ENCODE measurements at regions not wholly inside any gene's neighbourhood (a gene's known extent, or its start where the extent isn't known, plus 50 kb on each side); places are given as distances from the start of the nearest gene placed in this dataset.

DNA sequence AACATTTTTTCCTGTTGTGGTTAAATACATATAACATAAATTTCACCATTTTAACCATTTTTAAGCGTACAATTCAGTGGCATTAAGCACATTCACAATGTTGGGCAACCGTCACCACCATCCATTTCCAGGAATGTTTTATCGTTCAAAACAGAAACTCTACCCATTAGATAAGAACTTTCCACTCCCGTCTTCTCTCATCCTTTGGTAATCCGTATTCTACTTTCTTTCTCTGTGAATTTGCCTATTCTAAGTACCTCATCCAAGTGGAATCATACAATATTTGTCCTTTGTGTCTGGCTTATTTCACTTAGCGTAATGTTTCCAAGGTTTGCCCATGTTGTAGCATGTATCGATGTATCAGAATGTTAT lies 336.0 kb downstream of the RRAGC start:
- Histone ChIP-seq H3K4me1 (peaks cover 3 to 15% (median 4%) of the 10 kb centered on the region in 3 donors), H3K27me3 (peaks cover 0 to 12% (median 0%) of the 10 kb centered on the region in 4 donors), H3K4me3 (no peak overlapping the region), H3K9me3 (no peaks in the 10 kb centered on the region), H3K36me3 (no peaks in the 10 kb centered on the region), H3K27ac (no peak overlapping the region)
- 91 to 92% methylated on average over 7 of the region's 7 CpGs for WGBS, 2 donors
- intact Hi-C loops (cut with DNase I) = no loop called here
- DNase-seq = no peak
- TF ChIP-seq POLR2A (IDR thresholded peaks at IDR 0.05) (no peak), CTCF (IDR thresholded peaks at IDR 0.05) (no peak)

GRCh38 chr1:38522915-38523567 lies 336.5 kb downstream of the RRAGC start:
- peaks cover 3 to 15% (median 4%) of the 10 kb centered on the region in 3 donors for H3K4me1 ChIP-seq
- no peak for DNase-seq
- WGBS, 2 donors = 81 to 82% methylated on average over 10 of the region's 10 CpGs
- intact Hi-C loops (cut with DNase I) = no loop called here
- no peaks in the 10 kb centered on the region for H3K9me3 ChIP-seq
- no peak overlapping the region for H3K27ac ChIP-seq
- TF ChIP-seq POLR2A (IDR thresholded peaks at IDR 0.05) (no peak), CTCF (IDR thresholded peaks at IDR 0.05) (no peak)
- H3K27me3 ChIP-seq = peaks cover 0 to 12% (median 0%) of the 10 kb centered on the region in 4 donors
- no peaks in the 10 kb centered on the region for H3K36me3 ChIP-seq
- no peak overlapping the region for H3K4me3 ChIP-seq

DNA sequence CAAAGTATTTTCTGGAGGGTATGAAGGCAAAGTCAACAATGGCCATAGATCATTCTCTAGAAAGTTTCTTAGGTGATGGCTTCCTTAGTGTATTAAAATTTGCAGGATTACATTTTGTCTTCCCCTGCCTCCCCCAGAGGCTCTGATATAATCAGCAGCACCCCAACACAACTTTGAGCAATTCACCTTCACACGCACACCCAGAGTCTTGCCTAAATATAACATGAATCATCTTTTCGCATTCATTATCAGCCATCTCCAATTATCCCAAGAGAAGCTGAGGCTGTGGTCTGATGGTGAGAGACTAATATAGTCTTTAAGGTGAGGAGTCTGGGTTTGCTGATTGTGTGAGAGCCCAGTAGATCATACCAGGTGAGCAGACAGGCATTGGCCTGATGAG lies 343.0 kb downstream of the RRAGC start:
- DNase-seq = no peak
- no peak overlapping the region for H3K4me3 ChIP-seq
- no peaks in the 10 kb centered on the region for H3K9me3 ChIP-seq
- peaks cover 2 to 55% (median 7%) of the 10 kb centered on the region in 3 donors for H3K4me1 ChIP-seq
- no peak overlapping the region for H3K27ac ChIP-seq
- WGBS, 2 donors = 53 to 72% methylated on average over 2 of the region's 2 CpGs
- TF ChIP-seq CTCF (IDR thresholded peaks at IDR 0.05) (no peak), POLR2A (IDR thresholded peaks at IDR 0.05) (no peak)
- intact Hi-C loops (cut with DNase I) = no loop called here
- H3K36me3 ChIP-seq = no peaks in the 10 kb centered on the region
- H3K27me3 ChIP-seq = no peaks in the 10 kb centered on the region

DNA sequence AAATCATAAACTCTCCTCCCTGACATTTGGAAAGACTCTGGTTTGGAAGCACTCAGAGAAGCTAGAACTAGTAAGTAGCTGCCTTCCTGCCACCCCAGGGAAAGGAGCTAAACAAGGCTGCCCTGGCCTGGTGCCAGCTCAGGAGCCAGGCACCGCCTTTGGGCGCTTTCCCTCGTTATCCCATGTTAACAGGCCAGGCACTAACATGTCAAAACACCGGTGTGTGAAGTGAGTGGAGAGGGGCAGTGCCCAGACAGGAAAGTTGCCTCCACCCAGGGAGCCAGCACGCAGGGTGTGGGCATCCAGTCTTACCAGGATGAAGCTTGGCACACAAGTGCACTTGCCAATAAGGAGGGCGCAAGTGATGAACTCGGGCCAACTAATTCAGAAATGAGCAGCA lies 346.8 kb downstream of the RRAGC start:
- Histone ChIP-seq H3K27ac (peak overlapping the region; percentile 5 to 69 (median 64)), H3K27me3 (peaks cover 0 to 12% (median 0%) of the 10 kb centered on the region in 4 donors), H3K4me3 (no peak overlapping the region), H3K9me3 (no peaks in the 10 kb centered on the region), H3K36me3 (no peaks in the 10 kb centered on the region), H3K4me1 (peaks cover 2 to 70% (median 7%) of the 10 kb centered on the region in 3 donors)
- intact Hi-C loops (cut with DNase I) = no loop called here
- no peak for DNase-seq
- no peak for TF ChIP-seq CTCF (IDR thresholded peaks at IDR 0.05)
- TF ChIP-seq POLR2A (IDR thresholded peaks at IDR 0.05) = no peak
- 20 to 38% methylated on average over 6 to 7 of the region's 7 CpGs for WGBS, 2 donors

GRCh38 chr1:38512024-38512767 lies 347.4 kb downstream of the RRAGC start:
- 22 to 35% methylated on average over 5 of the region's 5 CpGs for WGBS, 2 donors
- no peak for TF ChIP-seq CTCF (IDR thresholded peaks at IDR 0.05)
- TF ChIP-seq POLR2A (IDR thresholded peaks at IDR 0.05) = no peak

More at GRCh38 chr1:38512024-38512767, 347.4 kb downstream of the RRAGC start:
- Histone ChIP-seq H3K27ac (peak overlapping the region in 3 of 4 donors; percentile 35 to 69 (median 67)), H3K36me3 (no peaks in the 10 kb centered on the region), H3K4me3 (no peak overlapping the region), H3K9me3 (no peaks in the 10 kb centered on the region), H3K27me3 (peaks cover 0 to 12% (median 0%) of the 10 kb centered on the region in 4 donors), H3K4me1 (peaks cover 2 to 68% (median 7%) of the 10 kb centered on the region in 3 donors)
- intact Hi-C loops (cut with DNase I) = no loop called here
- no peak for DNase-seq
